SK-N-SH treated with all-trans-retinoic acid at 6 μM for 48 hours (cell line): ENCODE measurements at regions not wholly inside any gene's neighbourhood (a gene's known extent, or its start where the extent isn't known, plus 50 kb on each side); places are given as distances from the start of the nearest gene placed in this dataset.

Experiments
- CREB5 ChIP-seq: fragments of 250-450 bp; sonication (Bioruptor Pico); IDR thresholded peaks from 2 replicates; pipeline ENCODE4 v1.5.1; 2020; ENCODE audit warnings: low read depth, mild to moderate bottlenecking, moderate library complexity
- GLIS3 ChIP-seq: fragments of 250-450 bp; sonication (Bioruptor Pico); IDR thresholded peaks from 2 replicates; pipeline ENCODE4 v1.5.0; 2020; ENCODE audit warnings: mild to moderate bottlenecking, moderate library complexity
- ISL1 ChIP-seq: fragments of 250-450 bp; sonication (Bioruptor Pico); IDR thresholded peaks from 2 replicates; pipeline ENCODE4 v2.1.2; 2022; ENCODE audit warnings: mild to moderate bottlenecking, moderate library complexity
- PATZ1 ChIP-seq: fragments of 250-450 bp; sonication (Bioruptor Pico); IDR thresholded peaks from 2 replicates; pipeline ENCODE4 v1.8.0; 2020; ENCODE audit warnings: mild to moderate bottlenecking, moderate library complexity, borderline replicate concordance
- SNAI2 ChIP-seq: fragments of 250-450 bp; sonication (Bioruptor Pico); IDR thresholded peaks from 2 replicates; pipeline ENCODE4 v1.5.0; 2020; ENCODE audit warnings: mild to moderate bottlenecking, moderate library complexity
- ZFP3 ChIP-seq: fragments of 250-450 bp; sonication (Bioruptor Pico); IDR thresholded peaks from 2 replicates; pipeline ENCODE4 v1.5.0; 2020; ENCODE audit warnings: mild to moderate bottlenecking, moderate library complexity
- ZFP30 ChIP-seq: fragments of 450-650 bp; formaldehyde crosslinking; IDR thresholded peaks from 2 replicates; pipeline ENCODE4 v1.5.0; 2022; ENCODE audit warnings: mild to moderate bottlenecking, moderate library complexity
- ZNF8 ChIP-seq: fragments of 450-650 bp; formaldehyde crosslinking; IDR thresholded peaks from 2 replicates; pipeline ENCODE4 v1.5.0; 2020; ENCODE audit warnings: mild to moderate bottlenecking, moderate library complexity

GRCh38 chr20:53679597-53680309, 86.1 kb upstream of the ZNF217 start:
- TF ChIP-seq PATZ1 (CRISPR knock-in tag) (no peak), ISL1 (CRISPR knock-in tag) (peak; percentile 40; the same call in 1 of the 2 replicates), SNAI2 (CRISPR knock-in tag) (no peak), ZFP30 (CRISPR knock-in tag) (no peak), CREB5 (CRISPR knock-in tag) (no peak), GLIS3 (CRISPR knock-in tag) (no peak), ZNF8 (CRISPR knock-in tag) (no peak), ZFP3 (CRISPR knock-in tag) (no peak)
